Body of pancreas (tissue), 4 donors: ENCODE measurements at regions not wholly inside any gene's neighbourhood (a gene's known extent, or its start where the extent isn't known, plus 50 kb on each side); places are given as distances from the start of the nearest gene placed in this dataset.

Experiments used
- POLR2A ChIP-seq, 3 donors: fragments of 450-650 bp; IDR thresholded peaks; one replicate each; pipeline ENCODE4 v1.6.1; 2016; ENCODE audit warnings: antibody characterized with exemption in 3 of 3, mild to moderate bottlenecking in 2 of 3
- TF ChIP-seq, protein P1 (sequence below), 7 experiments: fragments of 450-650 bp in 4 of 7; fragments of 200-600 bp in 3 of 7; sonication (generic) in 3 of 7; IDR thresholded peaks; one replicate each; pipeline ENCODE4 v1.5.1; 2016 to 2019; ENCODE audit warnings: antibody characterized with exemption in 7 of 7

DNA sequence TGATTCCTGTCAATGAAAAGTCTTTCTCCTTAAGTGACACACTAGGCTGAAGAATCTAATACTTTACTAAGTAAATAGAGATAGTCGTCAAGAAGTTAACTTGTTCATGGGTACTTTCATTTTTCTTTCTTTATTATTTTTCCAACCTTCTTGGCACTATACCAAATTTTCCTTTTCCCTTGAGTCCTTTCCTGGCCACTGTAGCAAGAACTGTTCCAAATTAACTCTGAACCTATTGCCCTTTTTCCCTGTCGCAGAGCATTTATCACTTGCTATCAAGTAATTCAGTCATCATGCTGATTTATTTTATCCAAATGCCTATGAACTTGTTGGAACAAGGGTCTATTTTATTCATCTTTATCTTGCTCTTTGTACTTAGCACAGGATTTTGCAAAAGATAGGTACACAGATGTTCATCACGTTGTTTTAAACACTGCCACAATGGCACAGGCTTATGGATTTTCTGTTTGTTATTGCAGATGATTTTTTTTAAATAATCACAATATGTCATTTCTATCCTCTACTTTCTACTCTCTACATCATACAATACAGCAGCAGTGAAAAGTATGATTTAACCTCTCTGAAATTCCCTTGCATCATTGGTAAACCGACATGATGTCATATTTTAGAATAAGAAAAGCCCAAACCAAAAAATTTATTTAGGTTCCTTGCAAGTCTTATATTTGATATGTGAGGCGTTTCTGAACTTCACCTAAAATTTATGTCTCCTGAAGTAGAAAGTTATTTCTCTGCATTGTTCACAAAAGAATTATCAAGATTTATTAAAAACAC, 2352.3 kb downstream of the PCDH7 start:
- no peak for TF ChIP-seq POLR2A (IDR thresholded peaks at IDR 0.05)
- TF ChIP-seq, protein P1, sequence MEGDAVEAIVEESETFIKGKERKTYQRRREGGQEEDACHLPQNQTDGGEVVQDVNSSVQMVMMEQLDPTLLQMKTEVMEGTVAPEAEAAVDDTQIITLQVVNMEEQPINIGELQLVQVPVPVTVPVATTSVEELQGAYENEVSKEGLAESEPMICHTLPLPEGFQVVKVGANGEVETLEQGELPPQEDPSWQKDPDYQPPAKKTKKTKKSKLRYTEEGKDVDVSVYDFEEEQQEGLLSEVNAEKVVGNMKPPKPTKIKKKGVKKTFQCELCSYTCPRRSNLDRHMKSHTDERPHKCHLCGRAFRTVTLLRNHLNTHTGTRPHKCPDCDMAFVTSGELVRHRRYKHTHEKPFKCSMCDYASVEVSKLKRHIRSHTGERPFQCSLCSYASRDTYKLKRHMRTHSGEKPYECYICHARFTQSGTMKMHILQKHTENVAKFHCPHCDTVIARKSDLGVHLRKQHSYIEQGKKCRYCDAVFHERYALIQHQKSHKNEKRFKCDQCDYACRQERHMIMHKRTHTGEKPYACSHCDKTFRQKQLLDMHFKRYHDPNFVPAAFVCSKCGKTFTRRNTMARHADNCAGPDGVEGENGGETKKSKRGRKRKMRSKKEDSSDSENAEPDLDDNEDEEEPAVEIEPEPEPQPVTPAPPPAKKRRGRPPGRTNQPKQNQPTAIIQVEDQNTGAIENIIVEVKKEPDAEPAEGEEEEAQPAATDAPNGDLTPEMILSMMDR (IDR thresholded peaks at IDR 0.05), result no peak
